KMS-11 (cell line): ENCODE measurements at regions not wholly inside any gene's neighbourhood (a gene's known extent, or its start where the extent isn't known, plus 50 kb on each side); places are given as distances from the start of the nearest gene placed in this dataset.

ENCODE experiments used
- H2AFZ ChIP-seq: fragments of 200-600 bp; sonication (generic); 2 replicates; pipeline ENCODE4 v1.6.1; 2016; ENCODE audit warnings: antibody characterized with exemption, mixed run types, low read depth
- H3K27ac ChIP-seq: fragments of 200-600 bp; sonication (generic); 2 replicates; pipeline ENCODE4 v1.6.1; 2016; ENCODE audit warnings: mild to moderate bottlenecking, mixed run types
- H3K27me3 ChIP-seq: fragments of 200-600 bp; sonication (generic); 2 replicates; pipeline ENCODE4 v1.6.1; 2017; ENCODE audit warnings: mild to moderate bottlenecking, low read depth, mixed run types, moderate library complexity; ENCODE audit not compliant: insufficient read depth
- H3K36me3 ChIP-seq: fragments of 200-600 bp; sonication (generic); 2 replicates; pipeline ENCODE4 v1.6.1; 2017; ENCODE audit warnings: mild to moderate bottlenecking, mixed run types; ENCODE audit not compliant: insufficient read depth
- H3K4me1 ChIP-seq: fragments of 200-600 bp; sonication (generic); 2 replicates; pipeline ENCODE4 v1.6.1; 2016; ENCODE audit warnings: mild to moderate bottlenecking, low read depth, mixed run types; ENCODE audit not compliant: poor library complexity, severe bottlenecking
- H3K4me2 ChIP-seq: fragments of 200-600 bp; sonication (generic); 2 replicates; pipeline ENCODE4 v1.7.0; 2016; ENCODE audit warnings: mild to moderate bottlenecking, mixed run types
- H3K4me3 ChIP-seq: fragments of 200-600 bp; sonication (generic); IDR thresholded peaks from 2 replicates; pipeline ENCODE4 v1.6.1; 2017; ENCODE audit warnings: low read depth, low read length, mixed read lengths; ENCODE audit not compliant: insufficient read depth
- H3K79me2 ChIP-seq: fragments of 200-600 bp; sonication (generic); 2 replicates; pipeline ENCODE4 v1.6.1; 2016; ENCODE audit warnings: low read depth, mixed run types; ENCODE audit not compliant: insufficient read depth
- H3K9ac ChIP-seq: fragments of 200-600 bp; sonication (generic); 2 replicates; pipeline ENCODE4 v1.6.1; 2016; ENCODE audit warnings: mild to moderate bottlenecking, mixed run types
- H4K20me1 ChIP-seq: fragments of 200-600 bp; sonication (generic); 2 replicates; pipeline ENCODE4 v1.6.1; 2016; ENCODE audit warnings: mild to moderate bottlenecking, mixed run types; ENCODE audit not compliant: insufficient read depth
- CTCF ChIP-seq: fragments of 200-600 bp; sonication (generic); conservative IDR thresholded peaks from 2 replicates; pipeline ENCODE4 v1.6.1; 2017; ENCODE audit warnings: low read depth, mild to moderate bottlenecking, antibody characterized with exemption, low read length, moderate library complexity, mixed read lengths

DNA sequence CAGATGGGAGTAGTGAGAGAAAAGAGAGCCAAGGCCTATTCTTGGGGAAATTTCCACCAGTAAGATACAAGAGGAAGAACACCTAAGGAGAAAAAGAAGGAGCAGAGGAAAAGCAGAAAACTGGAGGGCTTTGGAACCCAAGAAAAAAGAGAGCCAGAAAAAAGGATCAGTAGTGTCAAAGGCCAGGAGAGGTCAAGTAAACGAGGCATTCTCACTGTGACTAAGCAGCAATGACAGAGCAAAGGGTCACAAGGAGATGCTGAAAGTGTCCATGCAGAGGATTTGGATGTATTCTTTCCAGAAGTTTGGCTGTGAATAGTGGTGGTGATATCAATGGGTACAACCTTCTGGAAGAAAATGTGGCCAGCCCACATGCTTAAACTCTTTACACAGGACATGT is 109.5 kb downstream of the DYNAP start:
- Histone ChIP-seq H3K36me3 (no peaks in the 10 kb centered on the region), H3K27me3 (no peaks in the 10 kb centered on the region), H2AFZ (no peak overlapping the region), H3K9ac (no peak overlapping the region), H3K4me3 (no peak overlapping the region), H3K4me1 (no peaks in the 10 kb centered on the region), H3K27ac (no peak overlapping the region), H3K79me2 (no peaks in the 10 kb centered on the region), H4K20me1 (no peaks in the 10 kb centered on the region), H3K4me2 (no peak overlapping the region)
- TF ChIP-seq CTCF = no peak

DNA sequence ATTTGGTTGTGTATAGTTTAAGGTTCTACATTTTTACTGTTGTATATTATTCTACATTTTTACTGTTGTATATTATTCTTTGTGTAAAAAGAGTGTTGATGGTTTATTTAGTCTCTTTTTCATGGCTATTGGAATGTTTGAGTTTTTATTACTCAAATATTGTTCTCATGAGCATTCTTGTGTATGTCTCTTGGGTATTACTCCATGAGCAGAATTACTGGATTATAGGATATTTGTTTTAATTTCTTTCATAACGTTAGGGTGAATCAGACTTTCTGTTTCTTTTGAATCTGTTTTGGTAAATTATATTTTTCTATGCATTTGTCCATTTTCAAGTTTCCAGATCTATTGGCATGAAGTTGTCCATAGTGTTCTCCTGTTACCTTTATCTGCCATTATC is 111.6 kb downstream of the DYNAP start:
- Histone ChIP-seq H3K27ac (no peak overlapping the region), H3K4me1 (no peaks in the 10 kb centered on the region), H3K27me3 (no peaks in the 10 kb centered on the region), H3K9ac (no peak overlapping the region), H3K36me3 (no peaks in the 10 kb centered on the region), H3K4me2 (no peak overlapping the region), H3K79me2 (no peaks in the 10 kb centered on the region), H3K4me3 (no peak overlapping the region), H4K20me1 (no peaks in the 10 kb centered on the region), H2AFZ (no peak overlapping the region)
- TF ChIP-seq CTCF = no peak

- no peak overlapping the region for H3K4me3 ChIP-seq
- no peaks in the 10 kb centered on the region for H3K27me3 ChIP-seq
- no peak overlapping the region for H2AFZ ChIP-seq
- no peaks in the 10 kb centered on the region for H3K4me1 ChIP-seq
- no peak overlapping the region for H3K27ac ChIP-seq
- H3K79me2 ChIP-seq = no peaks in the 10 kb centered on the region
- no peak for TF ChIP-seq CTCF
- no peaks in the 10 kb centered on the region for H4K20me1 ChIP-seq
- no peaks in the 10 kb centered on the region for H3K36me3 ChIP-seq
- H3K4me2 ChIP-seq = no peak overlapping the region
- no peak overlapping the region for H3K9ac ChIP-seq
These were observed 118.0 kb upstream of the RAB27B start for GRCh38 chr18:54710074-54710899.

DNA sequence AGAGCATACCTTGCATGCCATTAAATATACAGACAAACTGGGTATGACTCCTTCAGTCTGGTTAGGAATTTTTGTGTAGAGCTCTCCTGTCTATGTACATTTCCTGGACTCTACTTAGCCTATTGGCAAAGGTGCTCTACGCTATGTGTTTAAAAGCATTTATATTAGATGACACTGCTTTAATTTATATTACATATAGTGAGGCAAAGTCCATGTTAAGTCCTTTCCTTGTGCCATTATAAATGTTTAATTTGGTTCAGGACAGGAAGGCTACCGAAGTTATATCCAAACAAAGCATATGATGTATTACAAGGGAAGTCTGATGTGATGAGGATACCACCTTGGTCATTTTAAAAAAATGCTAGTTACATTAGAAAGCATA is 117.4 kb upstream of the RAB27B start:
- Histone ChIP-seq H3K4me3 (no peak overlapping the region), H2AFZ (no peak overlapping the region), H3K36me3 (no peaks in the 10 kb centered on the region), H3K4me1 (no peaks in the 10 kb centered on the region), H3K27me3 (no peaks in the 10 kb centered on the region), H3K4me2 (no peak overlapping the region), H3K9ac (no peak overlapping the region), H3K27ac (no peak overlapping the region), H4K20me1 (no peaks in the 10 kb centered on the region), H3K79me2 (no peaks in the 10 kb centered on the region)
- TF ChIP-seq CTCF = no peak
